Transverse colon (tissue), 3 donors: ENCODE measurements at regions not wholly inside any gene's neighbourhood (a gene's known extent, or its start where the extent isn't known, plus 50 kb on each side); places are given as distances from the start of the nearest gene placed in this dataset.

ENCODE experiments used
- CTCF ChIP-seq, 5 experiments: fragments of 200-600 bp in 3 of 5; fragments of 450-650 bp in 2 of 5; sonication (generic) in 3 of 5; IDR thresholded peaks; 1 replicate in 2 of 5; 2 replicates in 3 of 5; pipeline ENCODE4 v1.5.1; 2016 to 2017; ENCODE audit warnings: antibody characterized with exemption in 5 of 5, inconsistent platforms in 3 of 5, mild to moderate bottlenecking in 2 of 5, moderate library complexity in 1 of 5
- EP300 ChIP-seq: sonication (generic); formaldehyde crosslinking; IDR thresholded peaks from one replicate; pipeline ENCODE4 v1.6.1; 2017; ENCODE audit warnings: antibody characterized with exemption, low read depth
- POLR2A ChIP-seq: fragments of 450-650 bp; IDR thresholded peaks from one replicate; pipeline ENCODE4 v1.6.1; 2016; ENCODE audit warnings: antibody characterized with exemption, mild to moderate bottlenecking, moderate library complexity

DNA sequence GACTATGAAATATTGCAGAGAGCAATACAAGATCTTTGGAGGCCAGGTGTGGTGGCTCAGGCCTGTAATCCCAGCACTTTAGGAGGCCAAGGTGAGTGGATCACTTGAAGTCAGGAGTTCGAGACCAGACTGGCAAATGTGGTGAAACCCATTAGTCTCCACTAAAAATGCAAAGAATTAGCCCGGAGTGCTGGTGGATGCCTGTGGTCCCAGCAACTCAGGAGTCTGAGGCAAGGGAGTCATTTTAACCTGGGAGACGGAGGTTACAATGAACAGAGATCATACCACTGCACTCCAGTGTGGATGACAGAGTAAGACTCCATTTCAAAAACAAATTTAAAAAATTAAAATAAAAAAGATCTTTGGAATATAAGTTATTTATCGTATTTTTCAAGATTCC, 76.6 kb downstream of the PRKAB2 start:
- TF ChIP-seq CTCF (IDR thresholded peaks at IDR 0.05) (no peak), EP300 (no peak), POLR2A (no peak)
